ENCODE measurements at regions not wholly inside any gene's neighbourhood (a gene's known extent, or its start where the extent isn't known, plus 50 kb on each side); places are given as distances from the start of the nearest gene placed in this dataset.
A peak's percentile ranks its signal among the peaks of the same experiment; 100 is the strongest.

GRCh38 chr6:140353536-140353935, 979.1 kb upstream of the CITED2 start:
- H3K36me3 Mint-ChIP-seq (ENCODE audit: low read depth, unreplicated experiment), result no peaks in the 10 kb centered on the region
- Histone ChIP-seq H3K9me3 (ENCODE audit: insufficient read depth, low read depth, low read length) (no peaks in the 10 kb centered on the region), H3K79me2 (ENCODE audit: insufficient read depth, low read length) (no peaks in the 10 kb centered on the region), H4K20me1 (ENCODE audit: insufficient read depth, low read length) (no peaks in the 10 kb centered on the region), H3K9ac (ENCODE audit: low read length) (no peak overlapping the region), H3K36me3 (ENCODE audit: insufficient read depth, low read length) (no peaks in the 10 kb centered on the region), H3K4me1 (ENCODE audit: insufficient read depth, low read length) (no peaks in the 10 kb centered on the region), H3K4me2 (ENCODE audit: low read length) (no peak overlapping the region), H2AFZ (ENCODE audit: low read depth, low read length) (no peak overlapping the region), H3K27me3 (ENCODE audit: insufficient read depth, low read length) (no peaks in the 10 kb centered on the region), H3K4me3 (ENCODE audit: insufficient read depth, low read depth, low read length) (no peak overlapping the region), H3K27ac (ENCODE audit: low read depth, low read length) (no peak overlapping the region)
- FAIRE-seq (no peak), DNase-seq (ENCODE audit: low read depth) (no peak)
- no peaks in the 10 kb centered on the region for H3K27me3 Mint-ChIP-seq (ENCODE audit: low read depth, unreplicated experiment)
- no peaks in the 10 kb centered on the region for H3K9me3 Mint-ChIP-seq (ENCODE audit: unreplicated experiment)
- no peak overlapping the region for H3K27ac Mint-ChIP-seq (ENCODE audit: unreplicated experiment)
- peaks cover 2% of the 10 kb centered on the region for H3K4me1 Mint-ChIP-seq (ENCODE audit: low read depth, unreplicated experiment)
- no peak overlapping the region for H3K4me3 Mint-ChIP-seq (ENCODE audit: unreplicated experiment)
- TF ChIP-seq CTCF (IDR thresholded peaks at IDR 0.05; ENCODE audit: insufficient read depth, low read depth, low read length) (no peak), EZH2 (IDR thresholded peaks at IDR 0.05; ENCODE audit: insufficient read depth, low read length) (no peak)

- H3K4me3 Mint-ChIP-seq (ENCODE audit: unreplicated experiment), result no peak overlapping the region
- no peak overlapping the region for H2AFZ ChIP-seq (ENCODE audit: low read depth, low read length)
Measured at GRCh38 chr6:140346428-140346827, 972.0 kb upstream of the CITED2 start.

More at GRCh38 chr6:140346428-140346827, 972.0 kb upstream of the CITED2 start:
- Histone ChIP-seq H3K9me3 (ENCODE audit: insufficient read depth, low read depth, low read length) (no peaks in the 10 kb centered on the region), H3K27ac (ENCODE audit: low read depth, low read length) (no peak overlapping the region), H3K9ac (ENCODE audit: low read length) (no peak overlapping the region), H3K4me1 (ENCODE audit: insufficient read depth, low read length) (peaks cover 4% of the 10 kb centered on the region), H3K27me3 (ENCODE audit: insufficient read depth, low read length) (no peaks in the 10 kb centered on the region), H3K36me3 (ENCODE audit: insufficient read depth, low read length) (no peaks in the 10 kb centered on the region), H4K20me1 (ENCODE audit: insufficient read depth, low read length) (no peaks in the 10 kb centered on the region), H3K4me3 (ENCODE audit: insufficient read depth, low read depth, low read length) (no peak overlapping the region), H3K4me2 (ENCODE audit: low read length) (peak overlapping the region; percentile 11), H3K79me2 (ENCODE audit: insufficient read depth, low read length) (no peaks in the 10 kb centered on the region)
- FAIRE-seq, result peak; percentile 66
- no peaks in the 10 kb centered on the region for H3K27me3 Mint-ChIP-seq (ENCODE audit: low read depth, unreplicated experiment)
- no peaks in the 10 kb centered on the region for H3K9me3 Mint-ChIP-seq (ENCODE audit: unreplicated experiment)
- peak overlapping the region; percentile 79 for H3K27ac Mint-ChIP-seq (ENCODE audit: unreplicated experiment)
- no peak for TF ChIP-seq CTCF (IDR thresholded peaks at IDR 0.05; ENCODE audit: insufficient read depth, low read depth, low read length)
- TF ChIP-seq EZH2 (IDR thresholded peaks at IDR 0.05; ENCODE audit: insufficient read depth, low read length), result no peak
- DNase-seq (ENCODE audit: low read depth), result peak; percentile 53
- no peaks in the 10 kb centered on the region for H3K36me3 Mint-ChIP-seq (ENCODE audit: low read depth, unreplicated experiment)
- H3K4me1 Mint-ChIP-seq (ENCODE audit: low read depth, unreplicated experiment), result peaks cover 32% of the 10 kb centered on the region
